Kidney capillary endothelial cell (primary cell): ENCODE measurements at regions not wholly inside any gene's neighbourhood (a gene's known extent, or its start where the extent isn't known, plus 50 kb on each side); places are given as distances from the start of the nearest gene placed in this dataset.

Source experiments
- DNase-seq: peaks from one replicate; pipeline ENCODE4 v3.0.0-alpha.2; 2018; ENCODE audit warnings: low spot score

- DNase-seq, result no peak
Measured at GRCh38 chr13:107331359-107331758, 763.4 kb upstream of the ARGLU1 start.

- no peak for DNase-seq
Measured at GRCh38 chr13:107330484-107330883, 762.5 kb upstream of the ARGLU1 start.

GRCh38 chr13:107329991-107330390 is 762.1 kb upstream of the ARGLU1 start:
- no peak for DNase-seq

GRCh38 chr13:107324416-107325204 is 756.7 kb upstream of the ARGLU1 start:
- no peak for DNase-seq

GRCh38 chr13:107322228-107322627 is 754.3 kb upstream of the ARGLU1 start:
- DNase-seq, result no peak

- DNase-seq, result no peak
Measured at GRCh38 chr13:107305178-107305577, 737.2 kb upstream of the ARGLU1 start.

- no peak for DNase-seq
Measured at GRCh38 chr13:107301724-107302374, 733.9 kb upstream of the ARGLU1 start.

GRCh38 chr13:107299717-107300116 is 731.8 kb upstream of the ARGLU1 start:
- DNase-seq, result no peak

- peak; percentile 17 for DNase-seq
Measured at GRCh38 chr13:107296804-107297203, 728.9 kb upstream of the ARGLU1 start.

- DNase-seq, result no peak
Measured at GRCh38 chr13:107295416-107296140, 727.6 kb upstream of the ARGLU1 start.

GRCh38 chr13:107293924-107294323 is 726.0 kb upstream of the ARGLU1 start:
- no peak for DNase-seq

GRCh38 chr13:107291875-107292274 is 723.9 kb upstream of the ARGLU1 start:
- no peak for DNase-seq

GRCh38 chr13:107289540-107289939 is 721.6 kb upstream of the ARGLU1 start:
- no peak for DNase-seq

GRCh38 chr13:107284173-107284572 is 716.2 kb upstream of the ARGLU1 start:
- DNase-seq, result peak; percentile 53

GRCh38 chr13:107277911-107278310 is 710.0 kb upstream of the ARGLU1 start:
- DNase-seq, result no peak

GRCh38 chr13:107276936-107277335 is 709.0 kb upstream of the ARGLU1 start:
- no peak for DNase-seq

GRCh38 chr13:107275945-107276614 is 708.1 kb upstream of the ARGLU1 start:
- DNase-seq, result no peak

- no peak for DNase-seq
Measured at GRCh38 chr13:107275312-107275711, 707.4 kb upstream of the ARGLU1 start.

GRCh38 chr13:107271227-107271626 is 703.3 kb upstream of the ARGLU1 start:
- DNase-seq, result peak; percentile 28

GRCh38 chr13:107266657-107267056 is 698.7 kb upstream of the ARGLU1 start:
- no peak for DNase-seq

GRCh38 chr13:107258599-107259187 is 690.8 kb upstream of the ARGLU1 start:
- peak; percentile 76 for DNase-seq

GRCh38 chr13:107254392-107254791 is 686.5 kb upstream of the ARGLU1 start:
- no peak for DNase-seq
